ENCODE measurements at regions not wholly inside any gene's neighbourhood (a gene's known extent, or its start where the extent isn't known, plus 50 kb on each side); places are given as distances from the start of the nearest gene placed in this dataset.

GRCh38 chr22:47787501-47788227 is 1025.2 kb downstream of the TBC1D22A start:
- TF ChIP-seq CTCF (conservative IDR thresholded peaks at IDR 0.05; ENCODE audit: low read depth, low read length) = no peak
- TF ChIP-seq EZH2phosphoT487 (IDR thresholded peaks at IDR 0.05; ENCODE audit: borderline replicate concordance, low read length) = no peak

All from PC-3 (cell line).